IMR-90 (cell line): ENCODE measurements at regions not wholly inside any gene's neighbourhood (a gene's known extent, or its start where the extent isn't known, plus 50 kb on each side); places are given as distances from the start of the nearest gene placed in this dataset.

Experiments used
- ATAC-seq: fragments of 200-7000 bp; cut with Tn5 transposase; 2 replicates; pipeline ENCODE4 v1.9.1; 2020; ENCODE audit warnings: low read depth, mild to moderate bottlenecking, moderate library complexity
- BruUV-seq: library from RNA; stranded (reverse); fragments of 400-500 nt; replicated peaks from 2 replicates; lab custom pipeline; 2021; lab: Mats Ljungman, UMichigan
- CTCF ChIA-PET: fragments of 300-600 bp; formaldehyde crosslinking; extraction: SDS; loops from one replicate; lab custom pipeline; 2021; ENCODE audit warnings: antibody characterized with exemption; lab: Yijun Ruan, JAX
- POLR2A ChIA-PET: fragments of 300-600 bp; sonication (Branson Sonifier 250); formaldehyde crosslinking; loops from one replicate; lab custom pipeline; 2022; ENCODE audit warnings: antibody characterized with exemption; ENCODE audit not compliant: unreplicated experiment; lab: Charles Lee
- DNase-seq: peaks from one replicate; pipeline ENCODE4 v3.0.0; 2013
- H2AFZ ChIP-seq: replicated peaks from 2 replicates; pipeline ENCODE3; 2013; ENCODE audit warnings: low read length, mild to moderate bottlenecking; ENCODE audit not compliant: poor library complexity
- H2AK5ac ChIP-seq: 2 replicates; pipeline ENCODE4 v1.6.1; 2013; ENCODE audit warnings: low read depth, low read length, inconsistent platforms
- H2AK9ac ChIP-seq: replicated peaks from 2 replicates; pipeline ENCODE3; 2013; ENCODE audit warnings: mild to moderate bottlenecking, low read depth, low read length, moderate library complexity; ENCODE audit not compliant: poor library complexity
- H2BK120ac ChIP-seq: 2 replicates; pipeline ENCODE4 v1.6.1; 2013; ENCODE audit warnings: low read depth, low read length, inconsistent platforms
- H2BK15ac ChIP-seq: 3 replicates; pipeline ENCODE4 v1.6.1; 2013; ENCODE audit warnings: low read depth, low read length, inconsistent platforms
- H2BK20ac ChIP-seq: 2 replicates; pipeline ENCODE4 v1.6.1; 2013; ENCODE audit warnings: low read depth, mild to moderate bottlenecking, inconsistent platforms, low read length, moderate library complexity
- H2BK5ac ChIP-seq: 2 replicates; pipeline ENCODE4 v1.6.1; 2013; ENCODE audit warnings: mild to moderate bottlenecking, low read depth, low read length, inconsistent platforms; ENCODE audit not compliant: poor library complexity, severe bottlenecking
- H3K14ac ChIP-seq: replicated peaks from 2 replicates; pipeline ENCODE4 v1.6.1; 2013; ENCODE audit warnings: low read depth, low read length, inconsistent platforms
- H3K18ac ChIP-seq: 2 replicates; pipeline ENCODE4 v1.6.1; 2013; ENCODE audit warnings: low read depth, low read length, control low read depth
- H3K23ac ChIP-seq: 2 replicates; pipeline ENCODE4 v1.6.1; 2013; ENCODE audit warnings: low read depth, low read length, inconsistent platforms
- H3K27ac ChIP-seq: 2 replicates; pipeline ENCODE4 v1.5.1; 2013; ENCODE audit warnings: mild to moderate bottlenecking, control low read depth, low read length; ENCODE audit not compliant: insufficient read depth
- H3K27me3 ChIP-seq: 2 replicates; pipeline ENCODE4 v1.6.1; 2013; ENCODE audit warnings: low read length; ENCODE audit not compliant: control insufficient read depth, insufficient read depth
- H3K36me3 ChIP-seq: 2 replicates; pipeline ENCODE4 v1.6.1; 2013; ENCODE audit warnings: low read length, mixed read lengths; ENCODE audit not compliant: control insufficient read depth, insufficient read depth
- H3K4ac ChIP-seq: 2 replicates; pipeline ENCODE4 v1.6.1; 2013; ENCODE audit warnings: low read depth, low read length, inconsistent platforms
- H3K4me1 ChIP-seq: 2 replicates; pipeline ENCODE4 v1.6.1; 2013; ENCODE audit warnings: low read length, mixed read lengths; ENCODE audit not compliant: control insufficient read depth, insufficient read depth
- H3K4me2 ChIP-seq: 2 replicates; pipeline ENCODE4 v1.6.1; 2013; ENCODE audit warnings: low read depth, mild to moderate bottlenecking, control low read depth, low read length, moderate library complexity
- H3K4me3 ChIP-seq: 2 replicates; pipeline ENCODE4 v1.5.1; 2013; ENCODE audit warnings: low read depth, mild to moderate bottlenecking, control low read depth, low read length, moderate library complexity; ENCODE audit not compliant: insufficient read depth
- H3K56ac ChIP-seq: 2 replicates; pipeline ENCODE4 v1.6.1; 2013; ENCODE audit warnings: low read length, inconsistent platforms; ENCODE audit not compliant: insufficient read depth; ENCODE audit errors: extremely low read depth
- H3K79me1 ChIP-seq, 2 experiments: 2 replicates each; pipeline ENCODE4 v1.6.1; 2013; ENCODE audit warnings: low read length in 2 of 2, inconsistent platforms in 1 of 2, low read depth in 1 of 2
- H3K9ac ChIP-seq: 2 replicates; pipeline ENCODE4 v1.6.1; 2013; ENCODE audit warnings: low read depth, low read length, control low read depth
- H3K9me1 ChIP-seq: 2 replicates; pipeline ENCODE4 v1.6.1; 2013; ENCODE audit warnings: low read length, inconsistent platforms; ENCODE audit not compliant: insufficient read depth
- H3K9me3 ChIP-seq: 2 replicates; pipeline ENCODE4 v1.6.1; 2013; ENCODE audit warnings: low read length; ENCODE audit not compliant: control insufficient read depth, insufficient read depth
- H4K20me1 ChIP-seq: 2 replicates; pipeline ENCODE4 v1.6.1; 2013; ENCODE audit warnings: low read length, inconsistent platforms; ENCODE audit not compliant: insufficient read depth
- H4K5ac ChIP-seq: 2 replicates; pipeline ENCODE4 v1.6.1; 2013; ENCODE audit warnings: mild to moderate bottlenecking, low read depth, low read length, control low read depth
- H4K8ac ChIP-seq, 2 experiments: 2 replicates each; pipeline ENCODE4 v1.6.1; 2013; ENCODE audit warnings: low read depth in 2 of 2, low read length in 2 of 2, control low read depth in 1 of 2, inconsistent platforms in 1 of 2
- H4K91ac ChIP-seq: 2 replicates; pipeline ENCODE4 v1.6.1; 2013; ENCODE audit warnings: low read depth, low read length, inconsistent platforms; ENCODE audit not compliant: insufficient read depth
- BHLHE40 ChIP-seq: fragments of 150-350 bp; IDR thresholded peaks from 2 replicates; pipeline ENCODE4 v1.6.1; 2016; ENCODE audit warnings: mild to moderate bottlenecking, low read depth, low read length
- CEBPB ChIP-seq: IDR thresholded peaks from 2 replicates; pipeline ENCODE4 v1.6.1; 2012; ENCODE audit warnings: low read depth, low read length, improper control_type of control experiment
- CHD1 ChIP-seq: IDR thresholded peaks from 2 replicates; pipeline ENCODE4 v1.6.1; 2012; ENCODE audit warnings: low read depth, low read length, improper control_type of control experiment
- ELK1 ChIP-seq: fragments of 150-350 bp; IDR thresholded peaks from 2 replicates; pipeline ENCODE4 v1.6.1; 2016; ENCODE audit warnings: low read depth, mild to moderate bottlenecking, low read length, moderate library complexity, borderline replicate concordance
- FOS ChIP-seq: fragments of 150-350 bp; IDR thresholded peaks from 2 replicates; pipeline ENCODE4 v1.6.1; 2016; ENCODE audit warnings: low read depth, low read length
- MAFK ChIP-seq: IDR thresholded peaks from 2 replicates; pipeline ENCODE4 v1.6.1; 2012; ENCODE audit warnings: low read depth, low read length, improper control_type of control experiment
- MAZ ChIP-seq: IDR thresholded peaks from 2 replicates; pipeline ENCODE4 v1.6.1; 2012; ENCODE audit warnings: low read depth, mild to moderate bottlenecking, low read length, improper control_type of control experiment, moderate library complexity, borderline replicate concordance
- NFE2L2 ChIP-seq: fragments of 150-350 bp; IDR thresholded peaks from 2 replicates; pipeline ENCODE4 v1.6.1; 2016; ENCODE audit warnings: low read depth, mild to moderate bottlenecking, low read length
- RCOR1 ChIP-seq: IDR thresholded peaks from 2 replicates; pipeline ENCODE4 v1.6.1; 2012; ENCODE audit warnings: mild to moderate bottlenecking, low read length, improper control_type of control experiment; ENCODE audit not compliant: insufficient replicate concordance
- RFX5 ChIP-seq: IDR thresholded peaks from 2 replicates; pipeline ENCODE4 v1.8.0; 2012; ENCODE audit warnings: low read depth, mild to moderate bottlenecking, low read length, moderate library complexity
- SMC3 ChIP-seq: fragments of 150-350 bp; IDR thresholded peaks from 2 replicates; pipeline ENCODE4 v1.6.1; 2016; ENCODE audit warnings: low read depth, mild to moderate bottlenecking, antibody characterized with exemption, low read length, moderate library complexity
- WGBS, 2 experiments: methylation state at CpG; one replicate each; pipeline versions ENCODE4 v1.1.5 to v1.1.7; 2013; ENCODE audit warnings: missing lambda C conversion rate in 2 of 2; ENCODE audit not compliant: insufficient read length in 1 of 2; ENCODE audit errors: extremely low coverage in 2 of 2; 5-methylcytosine and 5-hydroxymethylcytosine counted together
- dilution Hi-C: fragments of 300-500 bp; cut with HindIII; formaldehyde crosslinking; loops from one replicate; pipeline ENCODE4 v1.14.3; 2018; ENCODE audit warnings: low sequenced_read_pairs; ENCODE audit not compliant: unreplicated experiment
- in situ Hi-C: fragments of 300-500 bp; cut with MboI; formaldehyde crosslinking; loops from 3 replicates; pipeline ENCODE4 v1.14.3; 2019; ENCODE audit warnings: low sequenced_read_pairs, inconsistent platforms, mixed read lengths
- intact Hi-C: fragments of 100-400 bp; cut with micrococcal nuclease; formaldehyde crosslinking; loops from 2 replicates; pipeline ENCODE4 v1.10.0; 2022
- TF ChIP-seq, protein P1 (sequence below): conservative IDR thresholded peaks from 2 replicates; pipeline ENCODE4 v1.5.1; 2012; ENCODE audit warnings: mild to moderate bottlenecking, low read depth, low read length, improper control_type of control experiment
- TF ChIP-seq, protein P2 (sequence below): fragments of 150-350 bp; IDR thresholded peaks from 2 replicates; pipeline ENCODE4 v1.6.1; 2017; ENCODE audit warnings: mild to moderate bottlenecking, antibody characterized with exemption, low read length, low read depth

DNA sequence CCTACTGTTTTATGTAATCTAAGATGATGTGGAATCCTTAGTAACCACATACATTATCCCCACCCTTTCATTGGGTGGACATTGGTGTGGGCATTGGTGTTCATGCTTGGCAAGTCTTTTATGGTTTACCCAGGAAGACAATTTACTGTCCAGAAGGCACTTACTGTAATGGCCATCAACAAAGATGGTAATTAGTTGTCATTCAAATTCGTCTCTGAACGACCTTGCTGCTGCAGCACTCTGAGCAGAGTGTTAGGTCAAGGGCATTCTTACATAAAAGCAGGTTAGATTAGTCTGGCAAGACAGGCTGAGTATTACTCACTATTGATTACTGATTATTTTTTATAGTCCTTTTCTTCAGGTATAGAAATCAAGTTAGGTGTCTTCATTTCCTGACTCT lies 447.9 kb downstream of the XIRP2 start:
- no peaks in the 10 kb centered on the region for H3K9me3 ChIP-seq
- H4K20me1 ChIP-seq, result no peaks in the 10 kb centered on the region
- no peak overlapping the region for H3K56ac ChIP-seq
- H3K79me1 ChIP-seq, result no peaks in the 10 kb centered on the region
- ChIA-PET POLR2A (no interaction called here), CTCF (no interaction called here)
- H2AK5ac ChIP-seq, result no peak overlapping the region
- H2AK9ac ChIP-seq, result no peak overlapping the region
- in situ Hi-C loops (no loop called here), intact Hi-C loops (loop anchor here (5.0 kb wide), 1 partner anchor 316 kb away; no protein-coding TSS in a partner anchor), dilution Hi-C loops (no loop called here)
- no peak overlapping the region for H4K5ac ChIP-seq
- no peaks in the 10 kb centered on the region for H3K36me3 ChIP-seq
- no peak overlapping the region for H2BK20ac ChIP-seq
- H3K14ac ChIP-seq, result no peak overlapping the region
- no peak overlapping the region for H2BK120ac ChIP-seq
- H3K4me2 ChIP-seq, result no peak overlapping the region
- H3K18ac ChIP-seq, result no peak overlapping the region
- no peaks in the 10 kb centered on the region for H3K4me1 ChIP-seq
- H4K91ac ChIP-seq, result no peak overlapping the region
- H2AFZ ChIP-seq, result no peak overlapping the region
- no peak overlapping the region for H3K27ac ChIP-seq
- H3K9ac ChIP-seq, result no peak overlapping the region
- BruUV-seq, result no TSS peak
- TF ChIP-seq BHLHE40, result no peak
- no peak for TF ChIP-seq CHD1
- TF ChIP-seq RFX5, result no peak
- TF ChIP-seq FOS, result no peak
- no peak for TF ChIP-seq SMC3
- TF ChIP-seq CEBPB, result no peak
- TF ChIP-seq, protein P1, sequence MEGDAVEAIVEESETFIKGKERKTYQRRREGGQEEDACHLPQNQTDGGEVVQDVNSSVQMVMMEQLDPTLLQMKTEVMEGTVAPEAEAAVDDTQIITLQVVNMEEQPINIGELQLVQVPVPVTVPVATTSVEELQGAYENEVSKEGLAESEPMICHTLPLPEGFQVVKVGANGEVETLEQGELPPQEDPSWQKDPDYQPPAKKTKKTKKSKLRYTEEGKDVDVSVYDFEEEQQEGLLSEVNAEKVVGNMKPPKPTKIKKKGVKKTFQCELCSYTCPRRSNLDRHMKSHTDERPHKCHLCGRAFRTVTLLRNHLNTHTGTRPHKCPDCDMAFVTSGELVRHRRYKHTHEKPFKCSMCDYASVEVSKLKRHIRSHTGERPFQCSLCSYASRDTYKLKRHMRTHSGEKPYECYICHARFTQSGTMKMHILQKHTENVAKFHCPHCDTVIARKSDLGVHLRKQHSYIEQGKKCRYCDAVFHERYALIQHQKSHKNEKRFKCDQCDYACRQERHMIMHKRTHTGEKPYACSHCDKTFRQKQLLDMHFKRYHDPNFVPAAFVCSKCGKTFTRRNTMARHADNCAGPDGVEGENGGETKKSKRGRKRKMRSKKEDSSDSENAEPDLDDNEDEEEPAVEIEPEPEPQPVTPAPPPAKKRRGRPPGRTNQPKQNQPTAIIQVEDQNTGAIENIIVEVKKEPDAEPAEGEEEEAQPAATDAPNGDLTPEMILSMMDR, result no peak
- TF ChIP-seq, protein P2, sequence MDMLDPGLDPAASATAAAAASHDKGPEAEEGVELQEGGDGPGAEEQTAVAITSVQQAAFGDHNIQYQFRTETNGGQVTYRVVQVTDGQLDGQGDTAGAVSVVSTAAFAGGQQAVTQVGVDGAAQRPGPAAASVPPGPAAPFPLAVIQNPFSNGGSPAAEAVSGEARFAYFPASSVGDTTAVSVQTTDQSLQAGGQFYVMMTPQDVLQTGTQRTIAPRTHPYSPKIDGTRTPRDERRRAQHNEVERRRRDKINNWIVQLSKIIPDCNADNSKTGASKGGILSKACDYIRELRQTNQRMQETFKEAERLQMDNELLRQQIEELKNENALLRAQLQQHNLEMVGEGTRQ, result no peak
- TF ChIP-seq MAFK, result no peak
- no peak for TF ChIP-seq ELK1
- TF ChIP-seq NFE2L2, result no peak
- no peak for TF ChIP-seq MAZ
- no peak for TF ChIP-seq RCOR1
- ATAC-seq (no peak), DNase-seq (no peak)
- WGBS, 2 experiments, result no CpG with 5 or more reads among the region's 2 CpGs
- H2BK5ac ChIP-seq, result no peak overlapping the region
- H3K9me1 ChIP-seq, result 0 out of 2 replicates have a peak, but pooled peaks cover 2% of the 10 kb centered on the region
- H4K8ac ChIP-seq, result no peak overlapping the region
- no peak overlapping the region for H2BK15ac ChIP-seq
- H3K4me3 ChIP-seq, result no peak overlapping the region
- H3K27me3 ChIP-seq, result no peaks in the 10 kb centered on the region
- no peak overlapping the region for H3K4ac ChIP-seq
- no peak overlapping the region for H3K23ac ChIP-seq
